ENCODE measurements at regions not wholly inside any gene's neighbourhood (a gene's known extent, or its start where the extent isn't known, plus 50 kb on each side); places are given as distances from the start of the nearest gene placed in this dataset.

- ATAC-seq (no peak), DNase-seq (ENCODE audit: low read depth, low spot score) (no peak)
- POLR2A ChIA-PET = no interaction called here
- Histone ChIP-seq H3K4me1 (ENCODE audit: control insufficient read depth, insufficient read depth, low read length) (no peaks in the 10 kb centered on the region), H3K27me3 (ENCODE audit: control insufficient read depth, insufficient read depth, low read length) (no peaks in the 10 kb centered on the region), H3K36me3 (ENCODE audit: control insufficient read depth, insufficient read depth, low read length) (no peaks in the 10 kb centered on the region), H3K9me3 (ENCODE audit: control insufficient read depth, insufficient read depth, low read depth, low read length) (no peaks in the 10 kb centered on the region), H3K4me3 (ENCODE audit: low read depth in 2 of 2, low read length in 2 of 2) (no peak overlapping the region), H3K27ac (ENCODE audit: low read length) (no peak overlapping the region)
- TF ChIP-seq SIN3A (IDR thresholded peaks at IDR 0.05; ENCODE audit: borderline replicate concordance, insufficient read depth, low read depth, low read length) (no peak), CTCF (IDR thresholded peaks at IDR 0.05) (no peak), TCF7L2 (IDR thresholded peaks at IDR 0.05; ENCODE audit: low read depth, low read length) (no peak)
- intact Hi-C loops (cut with micrococcal nuclease; ENCODE audit: unreplicated experiment) (no loop called here), in situ Hi-C loops (cut with HindIII; ENCODE audit: low pct_unique_long_range_greater_than_20kb, low sequenced_read_pairs) (no loop called here)
- CTCF ChIA-PET = no interaction called here
- BruUV-seq (replicated peaks) = no TSS peak
Observed at GRCh38 chr4:140311257-140311835, 62.1 kb upstream of the SCOC start.

- DNase-seq (ENCODE audit: low read depth, low spot score) (no peak), ATAC-seq (no peak)
- Histone ChIP-seq H3K27ac (ENCODE audit: low read length) (no peak overlapping the region), H3K36me3 (ENCODE audit: control insufficient read depth, insufficient read depth, low read length) (no peaks in the 10 kb centered on the region), H3K9me3 (ENCODE audit: control insufficient read depth, insufficient read depth, low read depth, low read length) (no peaks in the 10 kb centered on the region), H3K27me3 (ENCODE audit: control insufficient read depth, insufficient read depth, low read length) (no peaks in the 10 kb centered on the region), H3K4me1 (ENCODE audit: control insufficient read depth, insufficient read depth, low read length) (no peaks in the 10 kb centered on the region), H3K4me3 (ENCODE audit: low read depth in 2 of 2, low read length in 2 of 2) (no peak overlapping the region)
- in situ Hi-C loops (cut with HindIII; ENCODE audit: low pct_unique_long_range_greater_than_20kb, low sequenced_read_pairs) = no loop called here
- intact Hi-C loops (cut with micrococcal nuclease; ENCODE audit: unreplicated experiment) = no loop called here
- POLR2A ChIA-PET = no interaction called here
- no TSS peak for BruUV-seq (replicated peaks)
- no peak for TF ChIP-seq POLR2AphosphoS5 (IDR thresholded peaks at IDR 0.05; ENCODE audit: low read depth, low read length)
- peak; percentile 34 for TF ChIP-seq CTCF (IDR thresholded peaks at IDR 0.05)
- TF ChIP-seq, protein P1, sequence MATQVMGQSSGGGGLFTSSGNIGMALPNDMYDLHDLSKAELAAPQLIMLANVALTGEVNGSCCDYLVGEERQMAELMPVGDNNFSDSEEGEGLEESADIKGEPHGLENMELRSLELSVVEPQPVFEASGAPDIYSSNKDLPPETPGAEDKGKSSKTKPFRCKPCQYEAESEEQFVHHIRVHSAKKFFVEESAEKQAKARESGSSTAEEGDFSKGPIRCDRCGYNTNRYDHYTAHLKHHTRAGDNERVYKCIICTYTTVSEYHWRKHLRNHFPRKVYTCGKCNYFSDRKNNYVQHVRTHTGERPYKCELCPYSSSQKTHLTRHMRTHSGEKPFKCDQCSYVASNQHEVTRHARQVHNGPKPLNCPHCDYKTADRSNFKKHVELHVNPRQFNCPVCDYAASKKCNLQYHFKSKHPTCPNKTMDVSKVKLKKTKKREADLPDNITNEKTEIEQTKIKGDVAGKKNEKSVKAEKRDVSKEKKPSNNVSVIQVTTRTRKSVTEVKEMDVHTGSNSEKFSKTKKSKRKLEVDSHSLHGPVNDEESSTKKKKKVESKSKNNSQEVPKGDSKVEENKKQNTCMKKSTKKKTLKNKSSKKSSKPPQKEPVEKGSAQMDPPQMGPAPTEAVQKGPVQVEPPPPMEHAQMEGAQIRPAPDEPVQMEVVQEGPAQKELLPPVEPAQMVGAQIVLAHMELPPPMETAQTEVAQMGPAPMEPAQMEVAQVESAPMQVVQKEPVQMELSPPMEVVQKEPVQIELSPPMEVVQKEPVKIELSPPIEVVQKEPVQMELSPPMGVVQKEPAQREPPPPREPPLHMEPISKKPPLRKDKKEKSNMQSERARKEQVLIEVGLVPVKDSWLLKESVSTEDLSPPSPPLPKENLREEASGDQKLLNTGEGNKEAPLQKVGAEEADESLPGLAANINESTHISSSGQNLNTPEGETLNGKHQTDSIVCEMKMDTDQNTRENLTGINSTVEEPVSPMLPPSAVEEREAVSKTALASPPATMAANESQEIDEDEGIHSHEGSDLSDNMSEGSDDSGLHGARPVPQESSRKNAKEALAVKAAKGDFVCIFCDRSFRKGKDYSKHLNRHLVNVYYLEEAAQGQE (IDR thresholded peaks at IDR 0.05; ENCODE audit: insufficient read depth in 1 of 2, low read depth in 2 of 2, low read length in 1 of 2) = no peak
- no peak for TF ChIP-seq TCF7L2 (IDR thresholded peaks at IDR 0.05; ENCODE audit: low read depth, low read length)
- TF ChIP-seq SIN3A (IDR thresholded peaks at IDR 0.05; ENCODE audit: borderline replicate concordance, insufficient read depth, low read depth, low read length) = no peak
- CTCF ChIA-PET = no interaction called here
Observed at GRCh38 chr4:140309124-140309870, 64.1 kb upstream of the SCOC start.
